Keratinocyte (primary cell): ENCODE measurements at regions not wholly inside any gene's neighbourhood (a gene's known extent, or its start where the extent isn't known, plus 50 kb on each side); places are given as distances from the start of the nearest gene placed in this dataset.

Experiments used
- DNase-seq: peaks from one replicate; pipeline ENCODE4 v3.0.0-alpha.2; 2011; ENCODE audit warnings: low read depth, missing footprints, low spot score
- FAIRE-seq: peaks from 2 replicates; lab custom pipeline; 2011; peaks lifted over from hg19 to GRCh38; lab: Jason Lieb, UNC
- H2AFZ ChIP-seq: 2 replicates; pipeline ENCODE4 v1.6.0; 2012; ENCODE audit warnings: low read length, control low read depth, inconsistent platforms; ENCODE audit not compliant: control insufficient read depth
- H3K27ac ChIP-seq: 2 replicates; pipeline ENCODE4 v1.5.1; 2011; ENCODE audit warnings: low read length; ENCODE audit not compliant: control insufficient read depth, insufficient read depth
- H3K27me3 ChIP-seq: 3 replicates; pipeline ENCODE4 v1.6.0; 2011; ENCODE audit warnings: low read length; ENCODE audit not compliant: control insufficient read depth, insufficient read depth; ENCODE audit errors: extremely low read depth
- H3K36me3 ChIP-seq, 2 experiments: 2 replicates in 1 of 2; 3 replicates in 1 of 2; pipeline ENCODE4 v1.5.1; 2011; ENCODE audit warnings: low read length in 2 of 2, mild to moderate bottlenecking in 1 of 2; ENCODE audit not compliant: control insufficient read depth in 2 of 2, insufficient read depth in 2 of 2; ENCODE audit errors: extremely low read depth in 1 of 2
- H3K4me1 ChIP-seq: 3 replicates; pipeline ENCODE4 v1.5.1; 2011; ENCODE audit warnings: low read length; ENCODE audit not compliant: control insufficient read depth, insufficient read depth; ENCODE audit errors: extremely low read depth
- H3K4me2 ChIP-seq: 3 replicates; pipeline ENCODE4 v1.6.0; 2011; ENCODE audit warnings: low read depth, low read length; ENCODE audit not compliant: control insufficient read depth, insufficient read depth; ENCODE audit errors: extremely low read depth
- H3K4me3 ChIP-seq, 3 experiments: fragments of 200-600 bp in 1 of 3; sonication (generic) in 1 of 3; 2 replicates in 2 of 3; 3 replicates in 1 of 3; pipeline ENCODE4 v1.5.1; 2011 to 2016; ENCODE audit warnings: low read length in 3 of 3, mild to moderate bottlenecking in 3 of 3, control low read depth in 2 of 3, inconsistent platforms in 1 of 3, low read depth in 1 of 3, mixed read lengths in 1 of 3, mixed run types in 1 of 3, moderate library complexity in 1 of 3; ENCODE audit not compliant: control insufficient read depth in 2 of 3, insufficient read depth in 2 of 3; ENCODE audit errors: extremely low read depth in 1 of 3
- H3K79me2 ChIP-seq: 2 replicates; pipeline ENCODE4 v1.6.0; 2012; ENCODE audit warnings: low read length; ENCODE audit not compliant: control insufficient read depth, insufficient read depth
- H3K9ac ChIP-seq: 3 replicates; pipeline ENCODE4 v1.6.0; 2011; ENCODE audit warnings: low read length; ENCODE audit not compliant: control insufficient read depth, insufficient read depth; ENCODE audit errors: extremely low read depth
- H3K9me1 ChIP-seq: 3 replicates; pipeline ENCODE4 v1.6.0; 2011; ENCODE audit warnings: low read length; ENCODE audit not compliant: control insufficient read depth, insufficient read depth; ENCODE audit errors: extremely low read depth
- H3K9me3 ChIP-seq: 2 replicates; pipeline ENCODE4 v1.5.1; 2012; ENCODE audit warnings: low read depth, low read length; ENCODE audit not compliant: control insufficient read depth
- H4K20me1 ChIP-seq: 3 replicates; pipeline ENCODE4 v1.6.0; 2011; ENCODE audit warnings: low read length; ENCODE audit not compliant: control insufficient read depth, insufficient read depth; ENCODE audit errors: extremely low read depth
- CTCF ChIP-seq, 3 experiments: IDR thresholded peaks in 1 of 3; conservative IDR thresholded peaks in 1 of 3; optimal IDR thresholded peaks in 1 of 3; 2 replicates in 2 of 3; 3 replicates in 1 of 3; pipeline versions ENCODE3 to v1.5.1; 2011; ENCODE audit warnings: low read length in 3 of 3, mild to moderate bottlenecking in 3 of 3, moderate library complexity in 2 of 3, control low read depth in 1 of 3, inconsistent platforms in 1 of 3; ENCODE audit not compliant: insufficient read depth in 2 of 3; ENCODE audit errors: extremely low read depth in 1 of 3
- EZH2 ChIP-seq: IDR thresholded peaks from one replicate; pipeline ENCODE4 v1.6.1; 2012; ENCODE audit warnings: inconsistent platforms, mild to moderate bottlenecking, low read length, moderate library complexity
- dilution Hi-C: fragments of 300-500 bp; cut with MboI; formaldehyde crosslinking; loops from one replicate; pipeline ENCODE4 v1.7.0; 2020; ENCODE audit warnings: low sequenced_read_pairs; ENCODE audit not compliant: extremely low pct_ligation_motif_present

- Histone ChIP-seq H4K20me1 (no peaks in the 10 kb centered on the region), H3K79me2 (no peaks in the 10 kb centered on the region), H3K4me2 (no peak overlapping the region), H3K36me3 (no peaks in the 10 kb centered on the region), H3K9me1 (no peaks in the 10 kb centered on the region), H3K27ac (no peak overlapping the region), H3K27me3 (no peaks in the 10 kb centered on the region), H3K9ac (no peak overlapping the region), H3K4me1 (peaks cover 6% of the 10 kb centered on the region), H3K9me3 (no peaks in the 10 kb centered on the region), H2AFZ (no peak overlapping the region), H3K4me3 (no peak overlapping the region)
- FAIRE-seq (no peak), DNase-seq (no peak)
- TF ChIP-seq CTCF (optimal IDR thresholded peaks at IDR 0.05 in 1 of 3, IDR thresholded peaks at IDR 0.05 in 1 of 3, conservative IDR thresholded peaks at IDR 0.05 in 1 of 3; ENCODE audit: extremely low read depth in 1 of 3, insufficient read depth in 2 of 3, low read length in 3 of 3) (no peak), EZH2 (no peak)
- dilution Hi-C loops, result no loop called here
Measured at GRCh38 chr1:193356249-193356648, 169.8 kb upstream of the B3GALT2 start.

- no peaks in the 10 kb centered on the region for H3K9me3 ChIP-seq
- TF ChIP-seq EZH2 (no peak), CTCF (optimal IDR thresholded peaks at IDR 0.05 in 1 of 3, IDR thresholded peaks at IDR 0.05 in 1 of 3, conservative IDR thresholded peaks at IDR 0.05 in 1 of 3; ENCODE audit: extremely low read depth in 1 of 3, insufficient read depth in 2 of 3, low read length in 3 of 3) (no peak)
- no peak for DNase-seq
- no peak overlapping the region for H3K4me2 ChIP-seq
- H3K4me1 ChIP-seq, result peaks cover 6% of the 10 kb centered on the region
- no peak overlapping the region for H3K9ac ChIP-seq
- no peaks in the 10 kb centered on the region for H3K27me3 ChIP-seq
- H3K79me2 ChIP-seq, result no peaks in the 10 kb centered on the region
- dilution Hi-C loops, result no loop called here
- no peaks in the 10 kb centered on the region for H4K20me1 ChIP-seq
- no peaks in the 10 kb centered on the region for H3K36me3 ChIP-seq
- H2AFZ ChIP-seq, result no peak overlapping the region
- H3K27ac ChIP-seq, result no peak overlapping the region
- no peak for FAIRE-seq
- no peaks in the 10 kb centered on the region for H3K9me1 ChIP-seq
- no peak overlapping the region for H3K4me3 ChIP-seq
Measured at GRCh38 chr1:193355626-193356025, 169.2 kb upstream of the B3GALT2 start.
